H1 (cell line): ENCODE measurements at regions not wholly inside any gene's neighbourhood (a gene's known extent, or its start where the extent isn't known, plus 50 kb on each side); places are given as distances from the start of the nearest gene placed in this dataset.

Experiments used
- CTCF ChIA-PET: fragments of 300-600 bp; sonication (Branson Sonifier 250); formaldehyde crosslinking; loops from one replicate; lab custom pipeline; 2021; ENCODE audit not compliant: partially characterized antibody; lab: Charles Lee
- POLR2A ChIA-PET: fragments of 300-600 bp; sonication (Branson Sonifier 250); formaldehyde crosslinking; loops from one replicate; lab custom pipeline; 2021; ENCODE audit warnings: inconsistent platforms; ENCODE audit not compliant: partially characterized antibody; lab: Charles Lee
- DNase-seq, 2 experiments: peaks; one replicate each; pipeline versions ENCODE4 v3.0.0 to v3.0.0-alpha.2; 2010 to 2022; ENCODE audit warnings: low spot score in 2 of 2, low read depth in 1 of 2, mixed read lengths in 1 of 2
- FAIRE-seq: peaks from 2 replicates; lab custom pipeline; 2011; peaks lifted over from hg19 to GRCh38; lab: Jason Lieb, UNC
- H2AFZ ChIP-seq: 2 replicates; pipeline ENCODE4 v1.8.1; 2012; ENCODE audit warnings: low read length, inconsistent platforms
- H2AK5ac ChIP-seq: 2 replicates; pipeline ENCODE4 v1.6.1; 2013; ENCODE audit warnings: low read depth, low read length
- H2BK120ac ChIP-seq: replicated peaks from 2 replicates; pipeline ENCODE3; 2013; ENCODE audit warnings: low read depth, low read length, inconsistent platforms
- H2BK12ac ChIP-seq: 2 replicates; pipeline ENCODE4 v1.6.1; 2013; ENCODE audit warnings: low read depth, low read length
- H2BK15ac ChIP-seq: 2 replicates; pipeline ENCODE4 v1.6.1; 2013; ENCODE audit warnings: low read length
- H2BK20ac ChIP-seq: 2 replicates; pipeline ENCODE4 v1.6.1; 2013; ENCODE audit warnings: low read length
- H2BK5ac ChIP-seq: 2 replicates; pipeline ENCODE4 v1.6.1; 2013; ENCODE audit warnings: low read depth, low read length
- H3K14ac ChIP-seq: 2 replicates; pipeline ENCODE4 v1.6.1; 2013; ENCODE audit warnings: inconsistent platforms; ENCODE audit not compliant: insufficient read length
- H3K18ac ChIP-seq: 2 replicates; pipeline ENCODE4 v1.6.1; 2013; ENCODE audit warnings: low read length; ENCODE audit errors: extremely low read depth
- H3K23ac ChIP-seq: 2 replicates; pipeline ENCODE4 v1.6.1; 2013; ENCODE audit warnings: inconsistent platforms; ENCODE audit not compliant: insufficient read length
- H3K23me2 ChIP-seq: 2 replicates; pipeline ENCODE4 v1.6.1; 2013; ENCODE audit warnings: low read depth, low read length
- H3K27ac ChIP-seq: 2 replicates; pipeline ENCODE4 v1.6.1; 2011; ENCODE audit warnings: low read depth, low read length, inconsistent platforms
- H3K27me3 ChIP-seq, 4 experiments: replicated peaks in 1 of 4; 1 replicate in 1 of 4; 2 replicates in 3 of 4; pipeline versions ENCODE4 v1.6.1 to v1.8.1; 2011 to 2013; ENCODE audit warnings: low read length in 3 of 4, mild to moderate bottlenecking in 3 of 4, inconsistent platforms in 2 of 4, mixed read lengths in 2 of 4, moderate library complexity in 1 of 4; ENCODE audit not compliant: control insufficient read depth in 3 of 4, insufficient read depth in 3 of 4; ENCODE audit errors: extremely low read depth in 1 of 4
- H3K36me3 ChIP-seq, 4 experiments: 2 replicates each; pipeline versions ENCODE4 v1.6.1 to v1.8.1; 2011 to 2013; ENCODE audit warnings: mild to moderate bottlenecking in 4 of 4, low read length in 3 of 4, moderate library complexity in 2 of 4, control low read depth in 1 of 4, inconsistent platforms in 1 of 4; ENCODE audit not compliant: insufficient read depth in 4 of 4, control insufficient read depth in 2 of 4
- H3K4ac ChIP-seq: replicated peaks from 2 replicates; pipeline ENCODE3; 2013; ENCODE audit warnings: low read length, low read depth, mixed read lengths, inconsistent platforms; ENCODE audit not compliant: insufficient read length
- H3K4me1 ChIP-seq, 4 experiments: replicated peaks in 1 of 4; 1 replicate in 1 of 4; 2 replicates in 3 of 4; pipeline versions ENCODE4 v1.6.1 to v1.8.1; 2011 to 2013; ENCODE audit warnings: low read length in 3 of 4, inconsistent platforms in 2 of 4, mixed read lengths in 1 of 4; ENCODE audit not compliant: insufficient read depth in 4 of 4, control insufficient read depth in 3 of 4
- H3K4me2 ChIP-seq, 2 experiments: 2 replicates each; pipeline versions ENCODE4 v1.6.1 to v1.8.1; 2011 to 2013; ENCODE audit warnings: low read depth in 2 of 2, low read length in 2 of 2, control low read depth in 1 of 2, inconsistent platforms in 1 of 2, mild to moderate bottlenecking in 1 of 2; ENCODE audit not compliant: insufficient read depth in 1 of 2
- H3K4me3 ChIP-seq, 4 experiments: fragments of 200-600, 300-600 bp in 1 of 4; sonication (generic), shearing (Covaris generic), sonication (Bioruptor Twin) in 1 of 4; 2 replicates each; pipeline versions ENCODE4 v1.5.1 to v1.8.1; 2011 to 2016; ENCODE audit warnings: low read length in 4 of 4, low read depth in 3 of 4, control low read depth in 2 of 4, inconsistent platforms in 2 of 4, mild to moderate bottlenecking in 2 of 4, mixed read lengths in 1 of 4, moderate library complexity in 1 of 4; ENCODE audit not compliant: insufficient read depth in 2 of 4; ENCODE audit errors: extremely low read depth in 1 of 4
- H3K56ac ChIP-seq: replicated peaks from 2 replicates; pipeline ENCODE3; 2013; ENCODE audit warnings: low read depth, mild to moderate bottlenecking, mixed read lengths, low read length, inconsistent platforms; ENCODE audit not compliant: insufficient read length
- H3K79me1 ChIP-seq: 2 replicates; pipeline ENCODE4 v1.6.1; 2013; ENCODE audit warnings: low read depth, low read length, control low read depth
- H3K79me2 ChIP-seq, 2 experiments: 2 replicates each; pipeline versions ENCODE4 v1.6.1 to v1.8.1; 2012 to 2013; ENCODE audit warnings: low read length in 2 of 2, mild to moderate bottlenecking in 2 of 2, inconsistent platforms in 1 of 2; ENCODE audit not compliant: insufficient read depth in 2 of 2, control insufficient read depth in 1 of 2
- H3K9ac ChIP-seq, 4 experiments: replicated peaks in 1 of 4; 1 replicate in 1 of 4; 2 replicates in 3 of 4; pipeline versions ENCODE4 v1.6.1 to v1.8.1; 2011 to 2013; ENCODE audit warnings: low read depth in 3 of 4, low read length in 3 of 4, control low read depth in 2 of 4, mild to moderate bottlenecking in 2 of 4, moderate library complexity in 2 of 4, inconsistent platforms in 1 of 4; ENCODE audit errors: extremely low read depth in 1 of 4
- H3K9me3 ChIP-seq, 2 experiments: 2 replicates each; pipeline versions ENCODE4 v1.6.1 to v1.8.1; 2012 to 2013; ENCODE audit warnings: mild to moderate bottlenecking in 2 of 2, moderate library complexity in 2 of 2, control low read depth in 1 of 2, inconsistent platforms in 1 of 2, low read depth in 1 of 2, low read length in 1 of 2, mixed read lengths in 1 of 2; ENCODE audit not compliant: insufficient read depth in 2 of 2
- H4K20me1 ChIP-seq, 2 experiments: replicated peaks in 1 of 2; 2 replicates each; pipeline versions ENCODE3 to v1.8.1; 2011 to 2013; ENCODE audit warnings: inconsistent platforms in 2 of 2, low read length in 2 of 2, mild to moderate bottlenecking in 1 of 2; ENCODE audit not compliant: insufficient read depth in 2 of 2, control insufficient read depth in 1 of 2
- H4K5ac ChIP-seq: 2 replicates; pipeline ENCODE4 v1.6.1; 2013; ENCODE audit warnings: low read length, low read depth, mixed read lengths, inconsistent platforms; ENCODE audit not compliant: insufficient read length
- H4K8ac ChIP-seq: 2 replicates; pipeline ENCODE4 v1.8.0; 2013; ENCODE audit warnings: mild to moderate bottlenecking, moderate library complexity, low read length, inconsistent platforms; ENCODE audit not compliant: insufficient read depth; ENCODE audit errors: extremely low read depth
- H4K91ac ChIP-seq: replicated peaks from 2 replicates; pipeline ENCODE3; 2013; ENCODE audit warnings: low read length, mixed read lengths, inconsistent platforms; ENCODE audit not compliant: insufficient read length
- BACH1 ChIP-seq: IDR thresholded peaks from 2 replicates; pipeline ENCODE4 v1.6.1; 2012; ENCODE audit warnings: low read length, improper control_type of control experiment
- BCL11A ChIP-seq, 2 experiments: IDR thresholded peaks; one replicate each; pipeline ENCODE4 v1.6.1; 2011; ENCODE audit warnings: low read depth in 2 of 2, low read length in 2 of 2, mild to moderate bottlenecking in 2 of 2
- CBX8 ChIP-seq: fragments of 300-800, 300-1000 bp; sonication (generic); IDR thresholded peaks from 2 replicates; pipeline ENCODE4 v1.7.1; 2016; ENCODE audit warnings: low read depth, low read length, borderline replicate concordance
- E2F6 ChIP-seq: IDR thresholded peaks from 2 replicates; pipeline ENCODE4 v1.6.1; 2012; ENCODE audit warnings: inconsistent platforms
- EZH2 ChIP-seq: fragments of 200-600 bp; sonication (generic); IDR thresholded peaks from 2 replicates; pipeline ENCODE4 v1.7.1; 2012; ENCODE audit warnings: low read depth, mild to moderate bottlenecking, moderate library complexity, low read length, inconsistent platforms; ENCODE audit not compliant: severe bottlenecking
- GABPA ChIP-seq: IDR thresholded peaks from 2 replicates; pipeline ENCODE4 v1.6.1; 2011; ENCODE audit warnings: mild to moderate bottlenecking, low read length, moderate library complexity, borderline replicate concordance; ENCODE audit not compliant: insufficient read depth
- JUN ChIP-seq: IDR thresholded peaks from 2 replicates; pipeline ENCODE4 v1.6.1; 2011; ENCODE audit warnings: low read depth, mild to moderate bottlenecking, improper control_type of control experiment, low read length
- JUND ChIP-seq: IDR thresholded peaks from 2 replicates; pipeline ENCODE4 v1.6.1; 2011; ENCODE audit warnings: mild to moderate bottlenecking, improper control_type of control experiment, low read length
- NRF1 ChIP-seq: IDR thresholded peaks from 2 replicates; pipeline ENCODE4 v1.6.1; 2011; ENCODE audit warnings: mild to moderate bottlenecking, low read depth, low read length, improper control_type of control experiment
- POLR2A ChIP-seq, 2 experiments: IDR thresholded peaks; 1 replicate in 1 of 2; 2 replicates in 1 of 2; pipeline ENCODE4 v1.6.1; 2011; ENCODE audit warnings: low read depth in 2 of 2, low read length in 2 of 2, mild to moderate bottlenecking in 2 of 2; ENCODE audit errors: control extremely low read depth in 1 of 2
- SRF ChIP-seq: IDR thresholded peaks from 2 replicates; pipeline ENCODE4 v1.6.1; 2011; ENCODE audit warnings: mild to moderate bottlenecking, low read depth, low read length, moderate library complexity
- ZNF274 ChIP-seq: IDR thresholded peaks from 2 replicates; pipeline ENCODE4 v1.7.0; 2012; ENCODE audit warnings: low read length, borderline replicate concordance; ENCODE audit errors: extremely low read depth
- WGBS, 2 experiments: shearing (Covaris generic) in 1 of 2; methylation state at CpG; one replicate each; pipeline versions ENCODE4 v1.1.6 to v1.1.7; 2013 to 2015; ENCODE audit warnings: low lambda C conversion rate in 2 of 2, mixed read lengths in 2 of 2, inconsistent platforms in 1 of 2, low coverage in 1 of 2, missing lambda C conversion rate in 1 of 2; ENCODE audit not compliant: insufficient replicate concordance in 2 of 2, insufficient coverage in 1 of 2, insufficient read length in 1 of 2; ENCODE audit errors: extremely low coverage in 1 of 2, missing lambda C conversion rate in 1 of 2; 5-methylcytosine and 5-hydroxymethylcytosine counted together

GRCh38 chr9:107559494-107560086 is 70.0 kb upstream of the KLF4 start:
- POLR2A ChIA-PET = no interaction called here
- no peaks in the 10 kb centered on the region for H3K79me2 ChIP-seq
- H3K27me3 ChIP-seq = no peaks in the 10 kb centered on the region
- 95% methylated on average over 9 of the region's 9 CpGs; no CpG with 5 or more reads in 1 of the 2 experiments for WGBS, 2 experiments
- no peak overlapping the region for H3K4ac ChIP-seq
- CTCF ChIA-PET = interaction anchor here (0.6 kb wide), 1 partner anchor 652 kb away, joined by 3 read pairs; no protein-coding TSS in a partner anchor
- H2BK20ac ChIP-seq = 0 out of 2 replicates have a peak overlapping the region, but pooled peaks have one; percentile 52
- H4K91ac ChIP-seq = no peak overlapping the region
- no peak overlapping the region for H4K8ac ChIP-seq
- H3K4me3 ChIP-seq = no peak overlapping the region
- H3K4me2 ChIP-seq = no peak overlapping the region
- no peak overlapping the region for H2BK120ac ChIP-seq
- H3K9me3 ChIP-seq = no peaks in the 10 kb centered on the region
- no peak overlapping the region for H2BK5ac ChIP-seq
- H3K23me2 ChIP-seq = no peaks in the 10 kb centered on the region; the same call in 1 of the 2 replicates
- H2AFZ ChIP-seq = no peak overlapping the region
- H3K4me1 ChIP-seq = no peaks in the 10 kb centered on the region; a peak in 1 of 7 replicates
- H3K56ac ChIP-seq = no peak overlapping the region
- no peak overlapping the region for H3K23ac ChIP-seq
- no peak overlapping the region for H3K9ac ChIP-seq
- no peak overlapping the region for H2BK15ac ChIP-seq
- no peak overlapping the region for H2BK12ac ChIP-seq
- no peak overlapping the region for H3K14ac ChIP-seq
- no peak overlapping the region for H4K5ac ChIP-seq
- DNase-seq (no peak), FAIRE-seq (no peak)
- H3K36me3 ChIP-seq = no peaks in the 10 kb centered on the region
- H3K79me1 ChIP-seq = no peaks in the 10 kb centered on the region
- no peaks in the 10 kb centered on the region for H4K20me1 ChIP-seq
- no peak overlapping the region for H3K27ac ChIP-seq
- H2AK5ac ChIP-seq = no peak overlapping the region
- H3K18ac ChIP-seq = no peak overlapping the region
- TF ChIP-seq NRF1 = no peak
- TF ChIP-seq POLR2A (IDR thresholded peaks at IDR 0.05; ENCODE audit: control extremely low read depth in 1 of 2, low read depth in 2 of 2, low read length in 2 of 2) = no peak
- TF ChIP-seq ZNF274 = no peak
- TF ChIP-seq BCL11A (IDR thresholded peaks at IDR 0.05; ENCODE audit: low read depth in 2 of 2, low read length in 2 of 2) = no peak
- TF ChIP-seq BACH1 = no peak
- no peak for TF ChIP-seq EZH2
- TF ChIP-seq CBX8 = no peak
- no peak for TF ChIP-seq JUN
- no peak for TF ChIP-seq GABPA
- TF ChIP-seq E2F6 = no peak
- no peak for TF ChIP-seq JUND
- no peak for TF ChIP-seq SRF
